GM18526 (cell line): ENCODE measurements at regions not wholly inside any gene's neighbourhood (a gene's known extent, or its start where the extent isn't known, plus 50 kb on each side); places are given as distances from the start of the nearest gene placed in this dataset.

Experiments
- POLR2A ChIP-seq: IDR thresholded peaks from 3 replicates; pipeline ENCODE4 v1.6.1; 2011; ENCODE audit not compliant: insufficient read length; ENCODE audit errors: extremely low read depth

- TF ChIP-seq POLR2A: no peak
These were observed 51.8 kb upstream of the RIPOR2 start for GRCh38 chr6:24987446-24988115.

GRCh38 chr6:24988562-24988961 is 52.8 kb upstream of the RIPOR2 start:
- TF ChIP-seq POLR2A: no peak

- TF ChIP-seq POLR2A: no peak
These were observed 54.6 kb upstream of the RIPOR2 start for GRCh38 chr6:24990236-24990845.

GRCh38 chr6:24990944-24991809 is 55.4 kb upstream of the RIPOR2 start:
- no peak for TF ChIP-seq POLR2A

GRCh38 chr6:24991810-24992467 is 56.2 kb upstream of the RIPOR2 start:
- no peak for TF ChIP-seq POLR2A

- TF ChIP-seq POLR2A: no peak
These were observed 59.1 kb upstream of the RIPOR2 start for GRCh38 chr6:24994812-24995211.

GRCh38 chr6:24995270-24995669 is 59.5 kb upstream of the RIPOR2 start:
- no peak for TF ChIP-seq POLR2A

GRCh38 chr6:24996269-24996836 is 60.6 kb upstream of the RIPOR2 start:
- no peak for TF ChIP-seq POLR2A

- no peak for TF ChIP-seq POLR2A
These were observed 61.5 kb upstream of the RIPOR2 start for GRCh38 chr6:24997231-24997630.

- no peak for TF ChIP-seq POLR2A
These were observed 62.1 kb upstream of the RIPOR2 start for GRCh38 chr6:24997905-24998304.

GRCh38 chr6:25002326-25003091 is 66.7 kb upstream of the RIPOR2 start:
- no peak for TF ChIP-seq POLR2A

- TF ChIP-seq POLR2A: no peak
These were observed 68.6 kb upstream of the RIPOR2 start for GRCh38 chr6:25004357-25004756.

- no peak for TF ChIP-seq POLR2A
These were observed 69.2 kb upstream of the RIPOR2 start for GRCh38 chr6:25005010-25005409.

GRCh38 chr6:25006075-25006474 is 70.3 kb upstream of the RIPOR2 start:
- TF ChIP-seq POLR2A: no peak
